GM12878 (cell line): ENCODE measurements at regions not wholly inside any gene's neighbourhood (a gene's known extent, or its start where the extent isn't known, plus 50 kb on each side); places are given as distances from the start of the nearest gene placed in this dataset.

Experiments used
- NFYA ChIP-seq: IDR thresholded peaks from 2 replicates; pipeline ENCODE4 v1.6.1; 2011; ENCODE audit warnings: low read depth, mild to moderate bottlenecking, low read length, improper control_type of control experiment, borderline replicate concordance
- RFX5 ChIP-seq: IDR thresholded peaks from 2 replicates; pipeline ENCODE4 v1.6.1; 2011; ENCODE audit warnings: low read depth, low read length, improper control_type of control experiment
- ZBED1 ChIP-seq: IDR thresholded peaks from 2 replicates; pipeline ENCODE4 v1.6.1; 2016; ENCODE audit warnings: borderline replicate concordance
- TF ChIP-seq, protein P1 (sequence below), 3 experiments: IDR thresholded peaks in 2 of 3; conservative IDR thresholded peaks in 1 of 3; 2 replicates each; pipeline ENCODE4 v1.5.1; 2011; ENCODE audit warnings: low read depth in 3 of 3, low read length in 3 of 3, mild to moderate bottlenecking in 3 of 3, control low read depth in 2 of 3, moderate library complexity in 2 of 3, inconsistent platforms in 1 of 3, mixed read lengths in 1 of 3; ENCODE audit not compliant: control insufficient read depth in 2 of 3, insufficient read depth in 1 of 3; ENCODE audit errors: extremely low read depth in 1 of 3

DNA sequence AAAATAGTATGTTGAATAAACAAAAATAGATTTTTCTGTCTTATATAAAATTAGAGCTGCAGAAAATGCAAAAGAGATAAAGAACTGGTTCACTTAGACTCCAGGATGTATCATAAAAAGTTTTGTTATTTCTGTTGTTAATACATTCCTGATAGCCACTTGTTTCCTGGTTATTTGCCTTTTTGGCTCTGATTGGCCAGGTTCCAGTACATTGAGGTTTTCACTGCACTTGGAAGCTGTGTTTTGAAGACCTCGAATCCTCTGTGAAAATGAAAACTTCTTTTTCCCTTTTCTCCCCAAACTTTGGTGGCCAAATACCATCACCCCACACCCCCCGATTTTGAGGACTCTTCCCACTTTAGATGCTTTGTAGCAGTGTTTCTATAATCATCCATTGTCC lies 525.3 kb downstream of the MED13L start:
- TF ChIP-seq, protein P1, sequence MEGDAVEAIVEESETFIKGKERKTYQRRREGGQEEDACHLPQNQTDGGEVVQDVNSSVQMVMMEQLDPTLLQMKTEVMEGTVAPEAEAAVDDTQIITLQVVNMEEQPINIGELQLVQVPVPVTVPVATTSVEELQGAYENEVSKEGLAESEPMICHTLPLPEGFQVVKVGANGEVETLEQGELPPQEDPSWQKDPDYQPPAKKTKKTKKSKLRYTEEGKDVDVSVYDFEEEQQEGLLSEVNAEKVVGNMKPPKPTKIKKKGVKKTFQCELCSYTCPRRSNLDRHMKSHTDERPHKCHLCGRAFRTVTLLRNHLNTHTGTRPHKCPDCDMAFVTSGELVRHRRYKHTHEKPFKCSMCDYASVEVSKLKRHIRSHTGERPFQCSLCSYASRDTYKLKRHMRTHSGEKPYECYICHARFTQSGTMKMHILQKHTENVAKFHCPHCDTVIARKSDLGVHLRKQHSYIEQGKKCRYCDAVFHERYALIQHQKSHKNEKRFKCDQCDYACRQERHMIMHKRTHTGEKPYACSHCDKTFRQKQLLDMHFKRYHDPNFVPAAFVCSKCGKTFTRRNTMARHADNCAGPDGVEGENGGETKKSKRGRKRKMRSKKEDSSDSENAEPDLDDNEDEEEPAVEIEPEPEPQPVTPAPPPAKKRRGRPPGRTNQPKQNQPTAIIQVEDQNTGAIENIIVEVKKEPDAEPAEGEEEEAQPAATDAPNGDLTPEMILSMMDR (IDR thresholded peaks at IDR 0.05 in 2 of 3, conservative IDR thresholded peaks at IDR 0.05 in 1 of 3; ENCODE audit: control insufficient read depth in 2 of 3, extremely low read depth in 1 of 3, insufficient read depth in 1 of 3, low read depth in 3 of 3, low read length in 3 of 3), result no peak
- no peak for TF ChIP-seq RFX5
- TF ChIP-seq ZBED1, result no peak
- no peak for TF ChIP-seq NFYA
